Activated CD4-positive, CD25-positive, alpha-beta regulatory T cell treated with anti-CD3 and anti-CD28 coated beads, Interleukin-2, amount 50 U/mL, for 72 hours (primary cell): ENCODE measurements at regions not wholly inside any gene's neighbourhood (a gene's known extent, or its start where the extent isn't known, plus 50 kb on each side); places are given as distances from the start of the nearest gene placed in this dataset.

Experiments
- DNase-seq: peaks from one replicate; pipeline ENCODE4 v3.0.0; 2021

- no peak for DNase-seq
Measured at GRCh38 chr9:20112205-20112783, 323.5 kb upstream of the SLC24A2 start.

GRCh38 chr9:20111173-20111843 is 322.5 kb upstream of the SLC24A2 start:
- no peak for DNase-seq

GRCh38 chr9:20095430-20096092 is 306.7 kb upstream of the SLC24A2 start:
- no peak for DNase-seq

- no peak for DNase-seq
Measured at GRCh38 chr9:20092561-20092960, 303.7 kb upstream of the SLC24A2 start.

- no peak for DNase-seq
Measured at GRCh38 chr9:20087481-20087880, 298.6 kb upstream of the SLC24A2 start.

- DNase-seq = no peak
Measured at GRCh38 chr9:20085842-20086241, 297.0 kb upstream of the SLC24A2 start.

- DNase-seq = no peak
Measured at GRCh38 chr9:20084125-20084524, 295.3 kb upstream of the SLC24A2 start.

- DNase-seq = no peak
Measured at GRCh38 chr9:20083390-20083789, 294.6 kb upstream of the SLC24A2 start.

- DNase-seq = no peak
Measured at GRCh38 chr9:20082831-20083230, 294.0 kb upstream of the SLC24A2 start.

- DNase-seq = no peak
Measured at GRCh38 chr9:20082406-20082805, 293.6 kb upstream of the SLC24A2 start.

- DNase-seq = no peak
Measured at GRCh38 chr9:20078246-20078645, 289.4 kb upstream of the SLC24A2 start.

GRCh38 chr9:20074291-20074690 is 285.5 kb upstream of the SLC24A2 start:
- DNase-seq = no peak

- DNase-seq = no peak
Measured at GRCh38 chr9:20070336-20070735, 281.5 kb upstream of the SLC24A2 start.

- no peak for DNase-seq
Measured at GRCh38 chr9:20065796-20066700, 277.2 kb upstream of the SLC24A2 start.

- DNase-seq = no peak
Measured at GRCh38 chr9:20065046-20065445, 276.2 kb upstream of the SLC24A2 start.

- DNase-seq = no peak
Measured at GRCh38 chr9:20054734-20055133, 265.9 kb upstream of the SLC24A2 start.

- no peak for DNase-seq
Measured at GRCh38 chr9:20048985-20049384, 260.1 kb upstream of the SLC24A2 start.

GRCh38 chr9:20048437-20048836 is 259.6 kb upstream of the SLC24A2 start:
- DNase-seq = no peak

- DNase-seq = no peak
Measured at GRCh38 chr9:20044686-20045085, 255.8 kb upstream of the SLC24A2 start.

GRCh38 chr9:20043461-20043860 is 254.6 kb upstream of the SLC24A2 start:
- DNase-seq = no peak

GRCh38 chr9:20043035-20043434 is 254.2 kb upstream of the SLC24A2 start:
- no peak for DNase-seq

- no peak for DNase-seq
Measured at GRCh38 chr9:20042128-20042711, 253.4 kb upstream of the SLC24A2 start.

- no peak for DNase-seq
Measured at GRCh38 chr9:20041697-20042081, 252.9 kb upstream of the SLC24A2 start.
